ENCODE measurements at regions not wholly inside any gene's neighbourhood (a gene's known extent, or its start where the extent isn't known, plus 50 kb on each side); places are given as distances from the start of the nearest gene placed in this dataset.

GRCh38 chr10:117477211-117477947 is 65.2 kb upstream of the EMX2 start:
- no peak for TF ChIP-seq FOXM1 (IDR thresholded peaks at IDR 0.05; ENCODE audit: borderline replicate concordance)
- TF ChIP-seq HDGF (IDR thresholded peaks at IDR 0.05; ENCODE audit: borderline replicate concordance), result no peak
- TF ChIP-seq ZNF384 (IDR thresholded peaks at IDR 0.05), result no peak
- no peak for TF ChIP-seq SP1 (IDR thresholded peaks at IDR 0.05)
- no peak for TF ChIP-seq L3MBTL2 (conservative IDR thresholded peaks at IDR 0.05)
- TF ChIP-seq FOXK2 (IDR thresholded peaks at IDR 0.05), result no peak
- TF ChIP-seq ARNT (IDR thresholded peaks at IDR 0.05), result no peak
- TF ChIP-seq FOXA1 (IDR thresholded peaks at IDR 0.05), result no peak
- no peak for TF ChIP-seq SUZ12 (IDR thresholded peaks at IDR 0.05)
- TF ChIP-seq CTBP1 (IDR thresholded peaks at IDR 0.05; ENCODE audit: borderline replicate concordance), result no peak
- no peak for TF ChIP-seq TARDBP (IDR thresholded peaks at IDR 0.05)
- TF ChIP-seq LEF1 (IDR thresholded peaks at IDR 0.05; ENCODE audit: borderline replicate concordance), result no peak
- no peak for TF ChIP-seq NFRKB (IDR thresholded peaks at IDR 0.05)
- no peak for TF ChIP-seq BHLHE40 (IDR thresholded peaks at IDR 0.05; ENCODE audit: borderline replicate concordance)

Data from HEK293T (cell line).